ENCODE measurements at regions not wholly inside any gene's neighbourhood (a gene's known extent, or its start where the extent isn't known, plus 50 kb on each side); places are given as distances from the start of the nearest gene placed in this dataset.

DNA sequence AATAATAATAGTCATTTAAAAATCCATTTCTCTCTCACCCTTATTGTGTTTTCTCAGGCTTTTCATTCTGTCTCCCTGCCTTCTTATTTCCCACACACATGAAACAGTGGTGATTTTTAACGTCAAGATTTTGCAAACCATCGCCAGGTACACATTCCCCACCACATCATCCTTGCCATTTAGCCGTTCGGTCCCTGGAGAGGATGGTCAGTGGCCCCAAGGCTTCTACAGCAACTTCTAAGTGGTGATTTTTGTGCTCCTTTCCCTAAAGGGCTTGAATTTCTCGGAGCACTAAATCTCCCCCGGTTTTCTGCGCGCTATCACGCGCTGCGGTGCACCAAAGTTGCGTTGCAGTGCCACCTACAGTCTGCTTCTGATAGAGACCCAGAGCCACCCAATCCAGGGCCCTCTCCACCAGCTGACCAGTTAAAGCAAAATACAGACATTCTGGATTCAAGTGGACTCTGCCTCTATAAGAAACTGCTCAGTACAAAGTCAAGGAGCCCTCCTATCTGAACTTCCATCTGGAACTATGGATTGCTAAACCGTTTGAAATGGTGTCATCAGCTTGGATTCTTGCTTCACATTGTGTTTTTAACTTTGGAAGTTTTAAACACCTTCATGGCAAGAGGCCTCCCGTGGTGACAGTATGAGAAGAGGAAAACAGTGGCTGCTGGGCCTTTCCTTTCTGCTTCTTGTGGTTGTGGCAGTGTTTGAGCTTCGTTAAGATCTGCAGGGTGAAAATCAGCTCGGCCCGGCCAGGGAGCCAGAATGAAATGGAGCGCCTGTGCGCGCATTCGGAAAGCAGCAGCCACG is 234.0 kb downstream of the SPTSSA start:
- Histone ChIP-seq H3K9me1 (replicated peaks; ENCODE audit: control insufficient read depth, extremely low read depth, insufficient read depth, low read length) (no peaks in the 10 kb centered on the region), H3K9me3 (replicated peaks; ENCODE audit: control insufficient read depth, insufficient read depth, low read length) (no peaks in the 10 kb centered on the region), H3K27ac (ENCODE audit: insufficient read depth, low read depth, low read length) (no peak overlapping the region), H3K4me1 (ENCODE audit: control insufficient read depth, extremely low read depth, insufficient read depth, low read length) (no peaks in the 10 kb centered on the region), H3K4me3 (replicated peaks in 1 of 3; ENCODE audit: insufficient read depth in 1 of 3, low read depth in 1 of 3, low read length in 3 of 3) (no peak overlapping the region), H3K4me2 (ENCODE audit: insufficient read depth, low read length) (no peak overlapping the region), H3K79me2 (ENCODE audit: control insufficient read depth, insufficient read depth, low read length) (no peaks in the 10 kb centered on the region), H3K9ac (replicated peaks; ENCODE audit: extremely low read depth, insufficient read depth, low read length) (no peak overlapping the region), H3K36me3 (ENCODE audit: control insufficient read depth in 2 of 2, extremely low read depth in 1 of 2, insufficient read depth in 2 of 2, low read length in 2 of 2) (no peaks in the 10 kb centered on the region), H2AFZ (ENCODE audit: low read depth, low read length) (no peak overlapping the region), H4K20me1 (replicated peaks; ENCODE audit: control insufficient read depth, extremely low read depth, insufficient read depth, low read length) (no peaks in the 10 kb centered on the region), H3K27me3 (ENCODE audit: control insufficient read depth in 2 of 2, insufficient read depth in 2 of 2, low read length in 2 of 2) (peaks cover 3 to 4% of the 10 kb centered on the region in 2 experiments)
- ChIA-PET POLR2A (no interaction called here), CTCF (interaction anchor here (0.7 to 2.7 kb wide), 16 partner anchors 9 to 1661 kb away, joined by 3 to 27 read pairs (median 4); no protein-coding TSS in a partner anchor)
- BruUV-seq (replicated peaks) = no TSS peak
- peak; percentile 90 for FAIRE-seq
- intact Hi-C loops (cut with micrococcal nuclease) = loop anchor here (1.0 to 5.0 kb wide), 6 partner anchors 74 to 1652 kb away; no protein-coding TSS in a partner anchor
- DNase-seq (ENCODE audit: low read depth, low spot score) = peak; percentile 50
- dilution Hi-C loops (cut with MboI; ENCODE audit: extremely low pct_ligation_motif_present, low sequenced_read_pairs) = no loop called here
- no peak for TF ChIP-seq JUN (IDR thresholded peaks at IDR 0.05; ENCODE audit: borderline replicate concordance, insufficient read depth, insufficient read length, low read depth)
- TF ChIP-seq MAX (IDR thresholded peaks at IDR 0.05; ENCODE audit: insufficient read depth, insufficient read length) = no peak
- no peak for TF ChIP-seq MYC (IDR thresholded peaks at IDR 0.05; ENCODE audit: low read depth, low read length)
- TF ChIP-seq POLR2AphosphoS5 (IDR thresholded peaks at IDR 0.05; ENCODE audit: insufficient read depth, low read depth, low read length) = no peak
- TF ChIP-seq, protein P1, sequence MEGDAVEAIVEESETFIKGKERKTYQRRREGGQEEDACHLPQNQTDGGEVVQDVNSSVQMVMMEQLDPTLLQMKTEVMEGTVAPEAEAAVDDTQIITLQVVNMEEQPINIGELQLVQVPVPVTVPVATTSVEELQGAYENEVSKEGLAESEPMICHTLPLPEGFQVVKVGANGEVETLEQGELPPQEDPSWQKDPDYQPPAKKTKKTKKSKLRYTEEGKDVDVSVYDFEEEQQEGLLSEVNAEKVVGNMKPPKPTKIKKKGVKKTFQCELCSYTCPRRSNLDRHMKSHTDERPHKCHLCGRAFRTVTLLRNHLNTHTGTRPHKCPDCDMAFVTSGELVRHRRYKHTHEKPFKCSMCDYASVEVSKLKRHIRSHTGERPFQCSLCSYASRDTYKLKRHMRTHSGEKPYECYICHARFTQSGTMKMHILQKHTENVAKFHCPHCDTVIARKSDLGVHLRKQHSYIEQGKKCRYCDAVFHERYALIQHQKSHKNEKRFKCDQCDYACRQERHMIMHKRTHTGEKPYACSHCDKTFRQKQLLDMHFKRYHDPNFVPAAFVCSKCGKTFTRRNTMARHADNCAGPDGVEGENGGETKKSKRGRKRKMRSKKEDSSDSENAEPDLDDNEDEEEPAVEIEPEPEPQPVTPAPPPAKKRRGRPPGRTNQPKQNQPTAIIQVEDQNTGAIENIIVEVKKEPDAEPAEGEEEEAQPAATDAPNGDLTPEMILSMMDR (IDR thresholded peaks at IDR 0.05; ENCODE audit: extremely low read depth in 1 of 2, insufficient read depth in 1 of 2, low read depth in 1 of 2, low read length in 2 of 2) = peak; percentile 74 to 83
- TF ChIP-seq FOS (IDR thresholded peaks at IDR 0.05; ENCODE audit: borderline replicate concordance, insufficient read depth, low read length) = no peak
- no peak for TF ChIP-seq GATA2 (IDR thresholded peaks at IDR 0.05; ENCODE audit: insufficient read depth, insufficient read length, low read depth, low read length)
- TF ChIP-seq EZH2 (IDR thresholded peaks at IDR 0.05; ENCODE audit: borderline replicate concordance, low read depth, low read length, severe bottlenecking) = no peak
- no peak for TF ChIP-seq POLR2A (IDR thresholded peaks at IDR 0.05; ENCODE audit: low read depth, low read length)

Data from endothelial cell of umbilical vein (primary cell).